HepG2 (cell line): ENCODE measurements at regions not wholly inside any gene's neighbourhood (a gene's known extent, or its start where the extent isn't known, plus 50 kb on each side); places are given as distances from the start of the nearest gene placed in this dataset.

Experiments used
- GPBP1L1 ChIP-seq: sonication (generic); formaldehyde crosslinking; IDR thresholded peaks from 2 replicates; pipeline ENCODE4 v1.5.0; 2020; ENCODE audit warnings: mild to moderate bottlenecking, missing genetic modification reagents
- GPN1 ChIP-seq: sonication (generic); formaldehyde crosslinking; IDR thresholded peaks from 2 replicates; pipeline ENCODE4 v1.5.1; 2020; ENCODE audit warnings: missing genetic modification reagents, borderline replicate concordance
- IRF2 ChIP-seq: IDR thresholded peaks from 2 replicates; pipeline ENCODE4 v1.6.1; 2018; ENCODE audit warnings: missing genetic modification reagents, missing compliant biosample characterization
- KDM4B ChIP-seq: sonication (generic); formaldehyde crosslinking; IDR thresholded peaks from 2 replicates; pipeline ENCODE4 v1.4.0; 2020; ENCODE audit warnings: missing genetic modification reagents
- KDM5B ChIP-seq: sonication (generic); formaldehyde crosslinking; IDR thresholded peaks from 2 replicates; pipeline ENCODE4 v1.4.0; 2020; ENCODE audit warnings: missing genetic modification reagents, mild to moderate bottlenecking, borderline replicate concordance
- MED13 ChIP-seq: sonication (generic); formaldehyde crosslinking; IDR thresholded peaks from 2 replicates; pipeline ENCODE4 v1.5.0; 2020; ENCODE audit warnings: missing genetic modification reagents
- MIER2 ChIP-seq: IDR thresholded peaks from 2 replicates; pipeline ENCODE4 v1.6.1; 2016; ENCODE audit warnings: missing biosample characterization, missing genetic modification reagents
- RCOR2 ChIP-seq: IDR thresholded peaks from 2 replicates; pipeline ENCODE4 v1.6.1; 2016; ENCODE audit warnings: missing biosample characterization, missing genetic modification reagents
- STAT5B ChIP-seq: sonication (generic); formaldehyde crosslinking; IDR thresholded peaks from 2 replicates; pipeline ENCODE4 v1.4.0; 2020; ENCODE audit warnings: missing genetic modification reagents
- TBX3 ChIP-seq: fragments of 450-650 bp; IDR thresholded peaks from 2 replicates; pipeline ENCODE4 v1.6.1; 2017; ENCODE audit warnings: antibody characterized with exemption, mild to moderate bottlenecking, inconsistent platforms, borderline replicate concordance
- ZC3H13 ChIP-seq: sonication (generic); formaldehyde crosslinking; IDR thresholded peaks from 2 replicates; pipeline ENCODE4 v1.8.1; 2023; ENCODE audit warnings: mild to moderate bottlenecking, missing genetic modification reagents, moderate library complexity
- ZMYM2 ChIP-seq: sonication (generic); formaldehyde crosslinking; IDR thresholded peaks from 2 replicates; pipeline ENCODE4 v1.8.0; 2022; ENCODE audit warnings: mild to moderate bottlenecking, missing genetic modification reagents
- ZNF281 ChIP-seq: sonication (generic); formaldehyde crosslinking; IDR thresholded peaks from 2 replicates; pipeline ENCODE4 v1.4.0; 2020; ENCODE audit warnings: missing genetic modification reagents, borderline replicate concordance
- ZNF850 ChIP-seq: sonication (generic); formaldehyde crosslinking; conservative IDR thresholded peaks from 2 replicates; pipeline ENCODE4 v1.9.0; 2021; ENCODE audit warnings: mild to moderate bottlenecking, missing genetic modification reagents
- ZNF878 ChIP-seq: sonication (generic); formaldehyde crosslinking; IDR thresholded peaks from 2 replicates; pipeline ENCODE4 v1.8.1; 2023; ENCODE audit warnings: mild to moderate bottlenecking, missing genetic modification reagents, moderate library complexity
- ZSCAN25 ChIP-seq: sonication (generic); formaldehyde crosslinking; IDR thresholded peaks from 2 replicates; pipeline ENCODE4 v1.8.0; 2022; ENCODE audit warnings: mild to moderate bottlenecking, missing genetic modification reagents
- ZZZ3 ChIP-seq: sonication (generic); formaldehyde crosslinking; IDR thresholded peaks from 2 replicates; pipeline ENCODE4 v1.4.0; 2020; ENCODE audit warnings: missing genetic modification reagents, mild to moderate bottlenecking, borderline replicate concordance
- TF ChIP-seq, protein P1 (sequence below): sonication (generic); formaldehyde crosslinking; IDR thresholded peaks from 2 replicates; pipeline ENCODE4 v1.5.0; 2020; ENCODE audit warnings: missing genetic modification reagents, mild to moderate bottlenecking, borderline replicate concordance
- TF ChIP-seq, protein P2 (sequence below): sonication (generic); formaldehyde crosslinking; IDR thresholded peaks from 2 replicates; pipeline ENCODE4 v1.4.0; 2020; ENCODE audit warnings: missing genetic modification reagents, mild to moderate bottlenecking, borderline replicate concordance
- TF ChIP-seq, protein P3 (sequence below): sonication (generic); formaldehyde crosslinking; conservative IDR thresholded peaks from 2 replicates; pipeline ENCODE4 v1.8.1; 2023; ENCODE audit warnings: missing genetic modification reagents

DNA sequence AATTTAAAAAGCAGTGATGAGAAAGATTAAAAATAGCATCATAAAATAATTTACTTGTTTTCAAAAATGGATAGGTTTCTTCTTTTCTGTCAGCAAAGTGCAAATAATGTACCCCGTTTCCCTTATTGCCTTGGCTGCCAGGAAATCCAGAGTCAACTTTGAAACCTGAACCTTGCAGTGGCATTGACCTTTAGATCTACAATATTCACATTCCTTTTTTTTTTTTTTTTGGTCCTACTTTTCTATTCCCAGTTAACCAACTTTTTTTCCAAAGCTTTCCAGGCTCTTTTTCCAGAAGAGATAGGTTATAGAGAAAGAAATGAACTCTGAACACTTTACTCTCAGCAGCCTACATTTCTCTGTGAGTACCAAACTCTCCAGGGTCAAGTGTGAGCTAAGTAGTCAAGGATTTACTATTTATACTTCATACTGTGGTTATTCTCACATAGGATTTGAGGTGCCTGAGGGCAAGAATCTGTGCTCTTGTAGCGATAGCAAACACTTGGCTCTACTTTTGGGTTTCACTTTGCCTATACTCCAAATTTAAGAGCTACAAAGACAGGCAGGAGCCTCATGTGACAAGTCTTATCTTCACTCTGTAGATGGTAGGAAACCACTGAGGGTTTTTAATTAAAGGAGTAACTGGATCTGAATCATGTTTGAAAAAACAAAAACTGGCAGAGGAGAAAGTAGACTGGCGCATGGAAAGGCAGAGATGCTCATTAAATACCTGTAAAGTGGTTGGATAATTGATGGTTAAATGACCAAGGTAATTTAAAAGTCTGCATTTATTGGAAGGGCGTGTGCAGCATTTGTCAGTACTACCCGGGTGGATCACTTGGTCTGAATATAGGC is 63.2 kb upstream of the TMEM17 start (continued):
- TF ChIP-seq, protein P1, sequence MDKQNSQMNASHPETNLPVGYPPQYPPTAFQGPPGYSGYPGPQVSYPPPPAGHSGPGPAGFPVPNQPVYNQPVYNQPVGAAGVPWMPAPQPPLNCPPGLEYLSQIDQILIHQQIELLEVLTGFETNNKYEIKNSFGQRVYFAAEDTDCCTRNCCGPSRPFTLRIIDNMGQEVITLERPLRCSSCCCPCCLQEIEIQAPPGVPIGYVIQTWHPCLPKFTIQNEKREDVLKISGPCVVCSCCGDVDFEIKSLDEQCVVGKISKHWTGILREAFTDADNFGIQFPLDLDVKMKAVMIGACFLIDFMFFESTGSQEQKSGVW (CRISPR knock-in tag) = no peak
- TF ChIP-seq, protein P2, sequence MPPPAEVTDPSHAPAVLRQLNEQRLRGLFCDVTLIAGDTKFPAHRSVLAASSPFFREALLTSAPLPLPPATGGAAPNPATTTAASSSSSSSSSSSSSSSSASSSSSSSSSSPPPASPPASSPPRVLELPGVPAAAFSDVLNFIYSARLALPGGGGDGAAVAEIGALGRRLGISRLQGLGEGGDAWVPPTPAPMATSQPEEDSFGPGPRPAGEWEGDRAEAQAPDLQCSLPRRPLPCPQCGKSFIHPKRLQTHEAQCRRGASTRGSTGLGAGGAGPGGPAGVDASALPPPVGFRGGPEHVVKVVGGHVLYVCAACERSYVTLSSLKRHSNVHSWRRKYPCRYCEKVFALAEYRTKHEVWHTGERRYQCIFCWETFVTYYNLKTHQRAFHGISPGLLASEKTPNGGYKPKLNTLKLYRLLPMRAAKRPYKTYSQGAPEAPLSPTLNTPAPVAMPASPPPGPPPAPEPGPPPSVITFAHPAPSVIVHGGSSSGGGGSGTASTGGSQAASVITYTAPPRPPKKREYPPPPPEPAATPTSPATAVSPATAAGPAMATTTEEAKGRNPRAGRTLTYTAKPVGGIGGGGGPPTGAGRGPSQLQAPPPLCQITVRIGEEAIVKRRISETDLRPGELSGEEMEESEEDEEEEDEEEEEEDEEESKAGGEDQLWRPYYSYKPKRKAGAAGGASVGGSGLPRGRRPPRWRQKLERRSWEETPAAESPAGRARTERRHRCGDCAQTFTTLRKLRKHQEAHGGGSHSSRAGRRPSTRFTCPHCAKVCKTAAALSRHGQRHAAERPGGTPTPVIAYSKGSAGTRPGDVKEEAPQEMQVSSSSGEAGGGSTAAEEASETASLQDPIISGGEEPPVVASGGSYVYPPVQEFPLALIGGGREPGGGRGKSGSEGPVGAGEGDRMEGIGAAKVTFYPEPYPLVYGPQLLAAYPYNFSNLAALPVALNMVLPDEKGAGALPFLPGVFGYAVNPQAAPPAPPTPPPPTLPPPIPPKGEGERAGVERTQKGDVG (CRISPR knock-in tag) = no peak
- TF ChIP-seq ZMYM2 (CRISPR knock-in tag) = no peak
- TF ChIP-seq MIER2 (CRISPR knock-in tag) = 0 out of 2 replicates have a peak, but pooled peaks have one; percentile 26
- TF ChIP-seq KDM4B (CRISPR knock-in tag) = 0 out of 2 replicates have a peak, but pooled peaks have one; percentile 14
- no peak for TF ChIP-seq KDM5B (CRISPR knock-in tag)
- peak; percentile 90 for TF ChIP-seq RCOR2
- no peak for TF ChIP-seq ZNF878
- TF ChIP-seq ZZZ3 = no peak
- TF ChIP-seq, protein P3, sequence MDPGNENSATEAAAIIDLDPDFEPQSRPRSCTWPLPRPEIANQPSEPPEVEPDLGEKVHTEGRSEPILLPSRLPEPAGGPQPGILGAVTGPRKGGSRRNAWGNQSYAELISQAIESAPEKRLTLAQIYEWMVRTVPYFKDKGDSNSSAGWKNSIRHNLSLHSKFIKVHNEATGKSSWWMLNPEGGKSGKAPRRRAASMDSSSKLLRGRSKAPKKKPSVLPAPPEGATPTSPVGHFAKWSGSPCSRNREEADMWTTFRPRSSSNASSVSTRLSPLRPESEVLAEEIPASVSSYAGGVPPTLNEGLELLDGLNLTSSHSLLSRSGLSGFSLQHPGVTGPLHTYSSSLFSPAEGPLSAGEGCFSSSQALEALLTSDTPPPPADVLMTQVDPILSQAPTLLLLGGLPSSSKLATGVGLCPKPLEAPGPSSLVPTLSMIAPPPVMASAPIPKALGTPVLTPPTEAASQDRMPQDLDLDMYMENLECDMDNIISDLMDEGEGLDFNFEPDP (CRISPR knock-in tag) = no peak
- peak; percentile 68; the same call in 1 of the 2 replicates for TF ChIP-seq IRF2 (CRISPR knock-in tag)
- TF ChIP-seq STAT5B (CRISPR knock-in tag) = 0 out of 2 replicates have a peak, but pooled peaks have one; percentile 75
- peak; percentile 87 for TF ChIP-seq MED13 (CRISPR knock-in tag)
- no peak for TF ChIP-seq GPBP1L1
- TF ChIP-seq ZC3H13 (CRISPR knock-in tag) = no peak
- TF ChIP-seq ZNF850 = no peak
- peak; percentile 64; the same call in 1 of the 2 replicates for TF ChIP-seq ZNF281 (CRISPR knock-in tag)
- no peak for TF ChIP-seq TBX3
- TF ChIP-seq GPN1 (CRISPR knock-in tag) = no peak
- TF ChIP-seq ZSCAN25 (CRISPR knock-in tag) = no peak
